GM12878 (cell line): ENCODE measurements at regions not wholly inside any gene's neighbourhood (a gene's known extent, or its start where the extent isn't known, plus 50 kb on each side); places are given as distances from the start of the nearest gene placed in this dataset.

Experiments
- ATAC-seq: fragments of 200-7000 bp; cut with Tn5 transposase; 3 replicates; pipeline ENCODE4 v1.9.1; 2020; ENCODE audit warnings: mild to moderate bottlenecking, moderate library complexity
- BruUV-seq: library from RNA; stranded (reverse); fragments of 400-500 nt; replicated peaks from 2 replicates; lab custom pipeline; 2021; lab: Mats Ljungman, UMichigan
- CTCF ChIA-PET: fragments of 300-600 bp; sonication (Branson Sonifier 250); formaldehyde crosslinking; extraction: SDS; loops from one replicate; lab custom pipeline; 2021; ENCODE audit warnings: inconsistent platforms; lab: Yijun Ruan, JAX
- POLR2A ChIA-PET: fragments of 350-600 bp; formaldehyde crosslinking; extraction: SDS; loops from one replicate; lab custom pipeline; 2021; ENCODE audit warnings: inconsistent platforms; lab: Charles Lee
- RAD21 ChIA-PET: fragments of 300-600 bp; sonication (Branson Sonifier 250); formaldehyde crosslinking; loops from one replicate; lab custom pipeline; 2023; ENCODE audit warnings: antibody characterized with exemption; ENCODE audit not compliant: unreplicated experiment; lab: Charles Lee
- SMC1A ChIA-PET: fragments of 300-600 bp; sonication (Branson Sonifier 250); formaldehyde crosslinking; loops from one replicate; lab custom pipeline; 2023; ENCODE audit not compliant: unreplicated experiment, uncharacterized antibody; lab: Charles Lee
- DNase-seq: peaks from one replicate; pipeline ENCODE4 v3.0.0-alpha.2; 2011; ENCODE audit warnings: low read depth, low spot score
- FAIRE-seq: peaks from 3 replicates; lab custom pipeline; 2011; peaks lifted over from hg19 to GRCh38; lab: Jason Lieb, UNC
- H2AFZ ChIP-seq: 2 replicates; pipeline ENCODE4 v1.6.0; 2011; ENCODE audit warnings: low read depth, low read length, control low read depth; ENCODE audit not compliant: control insufficient read depth
- H3K27ac ChIP-seq: 2 replicates; pipeline ENCODE4 v1.5.1; 2011; ENCODE audit warnings: control low read depth; ENCODE audit not compliant: control insufficient read depth, insufficient read depth
- H3K27me3 ChIP-seq, 2 experiments: replicated peaks in 1 of 2; 2 replicates each; pipeline versions ENCODE4 v1.6.0 to v1.6.1; 2011; ENCODE audit warnings: low read length in 1 of 2; ENCODE audit not compliant: control insufficient read depth in 2 of 2, insufficient read depth in 2 of 2
- H3K36me3 ChIP-seq, 2 experiments: 2 replicates each; pipeline ENCODE4 v1.5.1; 2011; ENCODE audit warnings: low read length in 1 of 2; ENCODE audit not compliant: control insufficient read depth in 2 of 2, insufficient read depth in 2 of 2
- H3K4me1 ChIP-seq: 2 replicates; pipeline ENCODE4 v1.6.1; 2011; ENCODE audit warnings: mild to moderate bottlenecking, low read length, moderate library complexity, mixed read lengths; ENCODE audit not compliant: control insufficient read depth, insufficient read depth
- H3K4me2 ChIP-seq: 2 replicates; pipeline ENCODE4 v1.6.0; 2011; ENCODE audit warnings: control low read depth; ENCODE audit not compliant: control insufficient read depth, insufficient read depth
- H3K4me3 ChIP-seq: fragments of 200-600 bp; sonication (generic); 2 replicates; pipeline ENCODE4 v1.5.1; 2016
- H3K79me2 ChIP-seq: 2 replicates; pipeline ENCODE4 v1.6.0; 2011; ENCODE audit warnings: low read length; ENCODE audit not compliant: control insufficient read depth, insufficient read depth
- H3K9ac ChIP-seq: 2 replicates; pipeline ENCODE4 v1.8.0; 2011; ENCODE audit warnings: low read length, control low read depth, mixed read lengths; ENCODE audit not compliant: control insufficient read depth, insufficient read depth
- H3K9me3 ChIP-seq: replicated peaks from 3 replicates; pipeline ENCODE4 v1.5.1; 2011; ENCODE audit warnings: mild to moderate bottlenecking, low read length; ENCODE audit not compliant: control insufficient read depth, insufficient read depth
- H4K20me1 ChIP-seq: 2 replicates; pipeline ENCODE4 v1.6.0; 2011; ENCODE audit not compliant: control insufficient read depth, insufficient read depth
- CBX3 ChIP-seq: fragments of 200-600 bp; sonication (generic); IDR thresholded peaks from 2 replicates; pipeline ENCODE4 v1.6.1; 2016; ENCODE audit warnings: low read depth, borderline replicate concordance
- CBX5 ChIP-seq: sonication (generic); IDR thresholded peaks from 2 replicates; pipeline ENCODE4 v1.6.1; 2016; ENCODE audit warnings: low read depth, moderate library complexity, mild to moderate bottlenecking, inconsistent platforms
- EED ChIP-seq: sonication (generic); IDR thresholded peaks from 2 replicates; pipeline ENCODE4 v1.6.1; 2016; ENCODE audit warnings: antibody characterized with exemption, low read depth
- EGR1 ChIP-seq, 2 experiments: IDR thresholded peaks; 1 replicate in 1 of 2; 2 replicates in 1 of 2; pipeline ENCODE4 v1.6.1; 2011 to 2012; ENCODE audit warnings: low read depth in 2 of 2, low read length in 2 of 2, borderline replicate concordance in 1 of 2, mild to moderate bottlenecking in 1 of 2, moderate library complexity in 1 of 2
- IRF5 ChIP-seq: fragments of 450-650 bp; IDR thresholded peaks from 2 replicates; pipeline ENCODE4 v1.6.1; 2017; ENCODE audit warnings: borderline replicate concordance
- LARP7 ChIP-seq: fragments of 450-650 bp; IDR thresholded peaks from 2 replicates; pipeline ENCODE4 v1.6.1; 2017; ENCODE audit warnings: mild to moderate bottlenecking
- NR2C2 ChIP-seq: IDR thresholded peaks from 2 replicates; pipeline ENCODE4 v1.6.1; 2011; ENCODE audit warnings: borderline replicate concordance, low read depth; ENCODE audit not compliant: control insufficient read depth, insufficient read length
- RAD21 ChIP-seq: IDR thresholded peaks from 2 replicates; pipeline ENCODE4 v1.6.1; 2011; ENCODE audit warnings: mild to moderate bottlenecking, low read depth, low read length, moderate library complexity; ENCODE audit not compliant: insufficient read depth
- RELB ChIP-seq: fragments of 450-650 bp; IDR thresholded peaks from 2 replicates; pipeline ENCODE4 v1.6.1; 2017; ENCODE audit warnings: low read depth, mild to moderate bottlenecking, moderate library complexity
- RUNX3 ChIP-seq: IDR thresholded peaks from 2 replicates; pipeline ENCODE4 v1.6.1; 2012; ENCODE audit warnings: low read length, inconsistent platforms
- USF2 ChIP-seq: IDR thresholded peaks from 2 replicates; pipeline ENCODE4 v1.6.1; 2011; ENCODE audit warnings: low read depth, low read length, improper control_type of control experiment, borderline replicate concordance
- ZBTB40 ChIP-seq: fragments of 450-650 bp; IDR thresholded peaks from 2 replicates; pipeline ENCODE4 v1.6.1; 2016; ENCODE audit warnings: mild to moderate bottlenecking, moderate library complexity, borderline replicate concordance
- WGBS: methylation state at CpG from one replicate; pipeline ENCODE4 v1.1.6; 2016; ENCODE audit warnings: low lambda C conversion rate; ENCODE audit not compliant: insufficient replicate concordance, insufficient coverage; ENCODE audit errors: missing lambda C conversion rate; 5-methylcytosine and 5-hydroxymethylcytosine counted together
- in situ Hi-C: fragments of 300-500 bp; cut with MboI; formaldehyde crosslinking; loops from 9 replicates; pipeline ENCODE4 v1.14.3; 2018; ENCODE audit warnings: mixed read lengths
- intact Hi-C: fragments of 100-400 bp; cut with micrococcal nuclease; formaldehyde crosslinking; loops from one replicate; pipeline ENCODE4 v1.14.2; 2022; ENCODE audit not compliant: unreplicated experiment

- no peaks in the 10 kb centered on the region for H3K36me3 ChIP-seq
- H3K27me3 ChIP-seq: 0 out of 4 replicates have a peak, but pooled peaks cover 0 to 2% of the 10 kb centered on the region in 2 experiments
- H3K4me1 ChIP-seq: no peaks in the 10 kb centered on the region; the same call in 1 of the 2 replicates
- ChIA-PET POLR2A (no interaction called here), RAD21 (no interaction called here), SMC1A (no interaction called here), CTCF (no interaction called here)
- no peaks in the 10 kb centered on the region for H3K9me3 ChIP-seq
- no peaks in the 10 kb centered on the region for H4K20me1 ChIP-seq
- ATAC-seq (no peak), DNase-seq (no peak), FAIRE-seq (no peak)
- no peaks in the 10 kb centered on the region for H3K79me2 ChIP-seq
- intact Hi-C loops (no loop called here), in situ Hi-C loops (no loop called here)
- TF ChIP-seq RELB: no peak
- no peak for TF ChIP-seq EED
- TF ChIP-seq ZBTB40: no peak
- TF ChIP-seq EGR1 (IDR thresholded peaks at IDR 0.05; ENCODE audit: borderline replicate concordance in 1 of 2, low read depth in 2 of 2, low read length in 2 of 2): no peak
- TF ChIP-seq CBX3: no peak
- TF ChIP-seq RUNX3: no peak
- no peak for TF ChIP-seq CBX5
- TF ChIP-seq LARP7: no peak
- no peak for TF ChIP-seq RAD21
- no peak for TF ChIP-seq IRF5
- no peak for TF ChIP-seq USF2
- TF ChIP-seq NR2C2: no peak
- WGBS: 72% methylated on average over 7 of the region's 7 CpGs
- H3K4me3 ChIP-seq: no peak overlapping the region
- no peak overlapping the region for H3K4me2 ChIP-seq
- no peak overlapping the region for H2AFZ ChIP-seq
- no peak overlapping the region for H3K9ac ChIP-seq
- H3K27ac ChIP-seq: no peak overlapping the region
- BruUV-seq: no TSS peak
These were observed 178.6 kb downstream of the NRP2 start for GRCh38 chr2:205860885-205861284.
